ENCODE measurements at regions not wholly inside any gene's neighbourhood (a gene's known extent, or its start where the extent isn't known, plus 50 kb on each side); places are given as distances from the start of the nearest gene placed in this dataset.

DNA sequence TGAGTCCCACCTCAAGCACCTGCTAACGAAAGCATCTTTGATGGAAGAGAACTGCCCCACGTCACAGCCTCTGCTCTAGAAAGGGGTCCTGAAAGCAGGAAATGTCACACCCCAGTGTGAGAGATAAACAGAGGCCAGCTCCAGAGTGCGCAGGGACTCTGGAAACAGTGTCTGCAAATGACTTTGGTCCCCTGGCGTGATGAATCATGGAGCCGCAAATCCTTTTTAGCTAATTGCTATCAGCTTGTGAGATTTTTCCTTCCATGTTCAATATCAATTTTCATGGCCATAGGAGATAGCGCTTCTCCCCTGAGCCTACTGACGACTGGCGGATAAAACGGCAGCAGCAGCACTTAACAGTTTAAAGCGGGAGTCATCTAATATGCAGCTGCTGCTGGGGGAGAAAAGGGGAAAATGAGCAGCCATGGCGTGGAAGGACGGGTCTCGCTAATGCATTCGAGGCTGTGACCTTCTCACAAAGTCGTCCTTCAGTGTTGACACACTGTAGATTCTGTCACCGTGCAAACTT is 209.6 kb upstream of the IRX1 start:
- TF ChIP-seq, protein P1, sequence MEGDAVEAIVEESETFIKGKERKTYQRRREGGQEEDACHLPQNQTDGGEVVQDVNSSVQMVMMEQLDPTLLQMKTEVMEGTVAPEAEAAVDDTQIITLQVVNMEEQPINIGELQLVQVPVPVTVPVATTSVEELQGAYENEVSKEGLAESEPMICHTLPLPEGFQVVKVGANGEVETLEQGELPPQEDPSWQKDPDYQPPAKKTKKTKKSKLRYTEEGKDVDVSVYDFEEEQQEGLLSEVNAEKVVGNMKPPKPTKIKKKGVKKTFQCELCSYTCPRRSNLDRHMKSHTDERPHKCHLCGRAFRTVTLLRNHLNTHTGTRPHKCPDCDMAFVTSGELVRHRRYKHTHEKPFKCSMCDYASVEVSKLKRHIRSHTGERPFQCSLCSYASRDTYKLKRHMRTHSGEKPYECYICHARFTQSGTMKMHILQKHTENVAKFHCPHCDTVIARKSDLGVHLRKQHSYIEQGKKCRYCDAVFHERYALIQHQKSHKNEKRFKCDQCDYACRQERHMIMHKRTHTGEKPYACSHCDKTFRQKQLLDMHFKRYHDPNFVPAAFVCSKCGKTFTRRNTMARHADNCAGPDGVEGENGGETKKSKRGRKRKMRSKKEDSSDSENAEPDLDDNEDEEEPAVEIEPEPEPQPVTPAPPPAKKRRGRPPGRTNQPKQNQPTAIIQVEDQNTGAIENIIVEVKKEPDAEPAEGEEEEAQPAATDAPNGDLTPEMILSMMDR (IDR thresholded peaks at IDR 0.05), result no peak
- no peak for TF ChIP-seq EP300 (IDR thresholded peaks at IDR 0.05)

Data from A549 (cell line).